ENCODE measurements at regions not wholly inside any gene's neighbourhood (a gene's known extent, or its start where the extent isn't known, plus 50 kb on each side); places are given as distances from the start of the nearest gene placed in this dataset.

- TF ChIP-seq, protein P1, sequence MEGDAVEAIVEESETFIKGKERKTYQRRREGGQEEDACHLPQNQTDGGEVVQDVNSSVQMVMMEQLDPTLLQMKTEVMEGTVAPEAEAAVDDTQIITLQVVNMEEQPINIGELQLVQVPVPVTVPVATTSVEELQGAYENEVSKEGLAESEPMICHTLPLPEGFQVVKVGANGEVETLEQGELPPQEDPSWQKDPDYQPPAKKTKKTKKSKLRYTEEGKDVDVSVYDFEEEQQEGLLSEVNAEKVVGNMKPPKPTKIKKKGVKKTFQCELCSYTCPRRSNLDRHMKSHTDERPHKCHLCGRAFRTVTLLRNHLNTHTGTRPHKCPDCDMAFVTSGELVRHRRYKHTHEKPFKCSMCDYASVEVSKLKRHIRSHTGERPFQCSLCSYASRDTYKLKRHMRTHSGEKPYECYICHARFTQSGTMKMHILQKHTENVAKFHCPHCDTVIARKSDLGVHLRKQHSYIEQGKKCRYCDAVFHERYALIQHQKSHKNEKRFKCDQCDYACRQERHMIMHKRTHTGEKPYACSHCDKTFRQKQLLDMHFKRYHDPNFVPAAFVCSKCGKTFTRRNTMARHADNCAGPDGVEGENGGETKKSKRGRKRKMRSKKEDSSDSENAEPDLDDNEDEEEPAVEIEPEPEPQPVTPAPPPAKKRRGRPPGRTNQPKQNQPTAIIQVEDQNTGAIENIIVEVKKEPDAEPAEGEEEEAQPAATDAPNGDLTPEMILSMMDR (IDR thresholded peaks at IDR 0.05), result peak; percentile 22 to 49
- no peak for TF ChIP-seq EP300 (IDR thresholded peaks at IDR 0.05)
- TF ChIP-seq POLR2AphosphoS5 (IDR thresholded peaks at IDR 0.05), result no peak
- TF ChIP-seq POLR2A (IDR thresholded peaks at IDR 0.05), result no peak
These were observed 270.4 kb downstream of the HGF start for GRCh38 chr7:81499262-81500116.

All from suprapubic skin (tissue), 4 donors.